Immature natural killer cell (primary cell): ENCODE measurements at regions not wholly inside any gene's neighbourhood (a gene's known extent, or its start where the extent isn't known, plus 50 kb on each side); places are given as distances from the start of the nearest gene placed in this dataset.

Experiments
- DNase-seq, 3 donors: peaks; one replicate each; pipeline ENCODE4 v3.0.0; 2022; ENCODE audit warnings: mixed read lengths in 1 of 3
- H3K27ac Mint-ChIP-seq, 6 donors: one replicate each; pipeline ENCODE4 v1.8.0; 2020; ENCODE audit warnings: mixed read lengths in 6 of 6, mild to moderate bottlenecking in 5 of 6, inconsistent platforms in 4 of 6, moderate library complexity in 3 of 6
- H3K27me3 Mint-ChIP-seq, 3 donors: one replicate each; pipeline ENCODE4 v1.8.0; 2020 to 2021; ENCODE audit warnings: low read depth in 3 of 3, mild to moderate bottlenecking in 3 of 3, mixed read lengths in 3 of 3, moderate library complexity in 3 of 3, inconsistent platforms in 1 of 3
- H3K36me3 Mint-ChIP-seq, 3 donors: one replicate each; pipeline ENCODE4 v1.8.0; 2020; ENCODE audit warnings: mixed read lengths in 3 of 3, inconsistent platforms in 2 of 3, mild to moderate bottlenecking in 2 of 3
- H3K4me1 Mint-ChIP-seq, 2 donors: one replicate each; pipeline ENCODE4 v1.8.0; 2020; ENCODE audit warnings: inconsistent platforms in 2 of 2, mild to moderate bottlenecking in 2 of 2, mixed read lengths in 2 of 2, moderate library complexity in 1 of 2
- H3K4me3 Mint-ChIP-seq, 5 donors: one replicate each; pipeline ENCODE4 v1.8.0; 2020; ENCODE audit warnings: mild to moderate bottlenecking in 5 of 5, mixed read lengths in 5 of 5, inconsistent platforms in 3 of 5, moderate library complexity in 3 of 5
- H3K9me3 Mint-ChIP-seq, 6 donors: one replicate each; pipeline ENCODE4 v1.8.0; 2020; ENCODE audit warnings: mild to moderate bottlenecking in 6 of 6, mixed read lengths in 6 of 6, inconsistent platforms in 4 of 6, moderate library complexity in 3 of 6

- H3K27ac Mint-ChIP-seq = no peak overlapping the region
- DNase-seq = no peak
- H3K4me3 Mint-ChIP-seq = no peak overlapping the region
- H3K36me3 Mint-ChIP-seq = no peaks in the 10 kb centered on the region
- peaks cover 4 to 49% (median 17%) of the 10 kb centered on the region in 6 donors for H3K9me3 Mint-ChIP-seq
- peaks cover 0 to 6% (median 2%) of the 10 kb centered on the region in 3 donors for H3K27me3 Mint-ChIP-seq
- no peaks in the 10 kb centered on the region for H3K4me1 Mint-ChIP-seq
These were observed 316.2 kb upstream of the FIGN start for GRCh38 chr2:164052006-164052405.

- Mint-ChIP-seq H3K27me3 (peaks cover 0 to 5% (median 2%) of the 10 kb centered on the region in 3 donors), H3K4me3 (no peak overlapping the region), H3K36me3 (no peaks in the 10 kb centered on the region), H3K4me1 (no peaks in the 10 kb centered on the region), H3K9me3 (peaks cover 4 to 46% (median 16%) of the 10 kb centered on the region in 6 donors), H3K27ac (no peak overlapping the region)
- DNase-seq = no peak
These were observed 312.9 kb upstream of the FIGN start for GRCh38 chr2:164048729-164049128.

GRCh38 chr2:164046040-164046439 lies 310.2 kb upstream of the FIGN start:
- H3K9me3 Mint-ChIP-seq = peaks cover 3 to 41% (median 12%) of the 10 kb centered on the region in 6 donors
- H3K27me3 Mint-ChIP-seq = peaks cover 0 to 2% (median 0%) of the 10 kb centered on the region in 3 donors
- H3K36me3 Mint-ChIP-seq = no peaks in the 10 kb centered on the region
- no peak overlapping the region for H3K4me3 Mint-ChIP-seq
- no peaks in the 10 kb centered on the region for H3K4me1 Mint-ChIP-seq
- DNase-seq = no peak
- H3K27ac Mint-ChIP-seq = no peak overlapping the region

DNA sequence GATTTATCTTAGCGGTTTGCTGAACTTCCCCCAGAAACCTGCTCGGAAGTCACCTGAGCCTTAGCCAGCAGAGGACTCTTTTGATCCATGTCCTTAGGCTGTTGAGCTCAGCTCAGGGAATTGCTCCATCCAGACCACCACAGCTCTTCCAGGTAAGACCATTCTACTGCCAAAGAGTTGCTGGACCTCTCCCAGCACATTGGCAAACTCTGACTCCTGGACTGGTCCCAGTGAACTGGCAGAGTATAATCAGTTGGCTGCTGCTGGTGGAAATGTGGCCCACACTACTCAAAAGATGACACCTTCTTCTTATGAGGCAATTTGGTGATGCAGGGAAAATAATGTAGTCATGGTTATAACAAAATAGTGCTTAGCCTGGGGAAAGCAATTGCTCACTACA lies 308.8 kb upstream of the FIGN start:
- no peak overlapping the region for H3K4me3 Mint-ChIP-seq
- no peaks in the 10 kb centered on the region for H3K4me1 Mint-ChIP-seq
- H3K27ac Mint-ChIP-seq = no peak overlapping the region
- peaks cover 0 to 2% (median 0%) of the 10 kb centered on the region in 3 donors for H3K27me3 Mint-ChIP-seq
- no peak for DNase-seq
- H3K9me3 Mint-ChIP-seq = peaks cover 5 to 55% (median 15%) of the 10 kb centered on the region in 6 donors
- no peaks in the 10 kb centered on the region for H3K36me3 Mint-ChIP-seq

DNA sequence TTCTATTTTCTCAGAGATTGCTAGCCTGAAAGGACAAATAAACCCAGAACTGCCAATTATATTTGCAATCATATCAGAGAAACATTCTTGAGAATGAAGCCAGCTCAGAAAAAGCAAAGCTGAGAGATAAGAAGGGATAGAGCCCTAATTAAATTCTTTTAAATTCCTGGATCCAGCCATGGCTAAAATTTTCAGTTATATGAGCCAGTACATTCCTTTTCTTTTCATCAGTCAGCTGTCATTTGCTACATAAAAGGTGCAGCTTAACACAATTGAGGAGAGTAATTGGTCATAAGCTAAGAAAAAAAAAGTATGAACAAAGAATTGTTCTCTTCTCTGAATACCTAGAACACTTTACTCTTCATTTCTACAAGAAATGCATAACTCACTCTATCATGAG lies 303.5 kb upstream of the FIGN start:
- no peaks in the 10 kb centered on the region for H3K27me3 Mint-ChIP-seq
- H3K36me3 Mint-ChIP-seq = no peaks in the 10 kb centered on the region
- H3K9me3 Mint-ChIP-seq = peaks cover 0 to 39% (median 11%) of the 10 kb centered on the region in 6 donors
- H3K27ac Mint-ChIP-seq = no peak overlapping the region
- no peaks in the 10 kb centered on the region for H3K4me1 Mint-ChIP-seq
- H3K4me3 Mint-ChIP-seq = no peak overlapping the region
- no peak for DNase-seq

DNA sequence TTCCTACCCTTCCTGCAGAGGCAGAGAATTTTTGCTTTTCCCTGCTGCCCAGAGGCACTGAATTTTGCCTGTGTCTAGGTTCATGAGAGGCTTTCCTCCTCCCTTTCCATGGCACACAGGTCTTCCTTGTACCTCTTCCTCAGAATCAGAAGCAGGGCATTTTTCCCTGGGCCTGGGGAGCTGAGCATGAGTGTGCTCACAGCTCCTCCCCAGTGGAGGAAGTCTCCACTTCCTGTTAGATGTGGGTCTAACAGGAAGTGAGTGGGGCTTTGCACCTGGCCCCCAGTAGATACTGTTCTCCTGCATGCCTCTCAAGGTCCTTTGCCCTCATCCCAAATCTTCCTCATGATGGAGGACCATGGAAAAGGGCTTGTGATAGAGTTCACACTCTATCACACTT lies 297.2 kb upstream of the FIGN start:
- DNase-seq = no peak
- peak overlapping the region in 1 of 6 donors; percentile 2 for H3K27ac Mint-ChIP-seq
- peaks cover 0 to 3% (median 0%) of the 10 kb centered on the region in 3 donors for H3K27me3 Mint-ChIP-seq
- H3K9me3 Mint-ChIP-seq = peaks cover 2 to 35% (median 10%) of the 10 kb centered on the region in 6 donors
- peak overlapping the region in 1 of 5 donors; percentile 14 for H3K4me3 Mint-ChIP-seq
- H3K4me1 Mint-ChIP-seq = peaks cover 3 to 11% of the 10 kb centered on the region in 2 donors
- H3K36me3 Mint-ChIP-seq = no peaks in the 10 kb centered on the region

DNA sequence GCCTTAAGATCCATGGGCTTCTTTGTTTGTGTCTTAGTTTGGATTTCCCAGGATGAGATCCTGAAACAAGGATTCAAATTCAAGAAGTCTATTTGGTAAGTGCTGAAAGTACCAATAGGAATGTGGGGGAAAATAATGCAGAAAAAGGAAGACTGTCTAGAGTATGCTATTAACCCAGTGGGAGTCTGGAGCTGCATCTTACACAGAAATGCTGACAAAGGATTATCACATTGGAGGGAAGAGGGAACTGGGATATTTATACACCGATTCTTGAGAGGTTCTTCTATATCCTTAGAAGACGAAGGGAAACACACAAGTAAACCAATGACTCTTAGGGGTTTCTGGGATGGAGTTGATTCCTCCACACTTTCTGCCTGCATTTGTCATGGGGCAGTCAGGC lies 294.8 kb upstream of the FIGN start:
- no peak overlapping the region for H3K27ac Mint-ChIP-seq
- H3K27me3 Mint-ChIP-seq = peaks cover 0 to 3% (median 0%) of the 10 kb centered on the region in 3 donors
- no peak for DNase-seq
- no peaks in the 10 kb centered on the region for H3K36me3 Mint-ChIP-seq
- peaks cover 3 to 11% of the 10 kb centered on the region in 2 donors for H3K4me1 Mint-ChIP-seq
- peaks cover 0 to 40% (median 11%) of the 10 kb centered on the region in 6 donors for H3K9me3 Mint-ChIP-seq
- H3K4me3 Mint-ChIP-seq = no peak overlapping the region

DNA sequence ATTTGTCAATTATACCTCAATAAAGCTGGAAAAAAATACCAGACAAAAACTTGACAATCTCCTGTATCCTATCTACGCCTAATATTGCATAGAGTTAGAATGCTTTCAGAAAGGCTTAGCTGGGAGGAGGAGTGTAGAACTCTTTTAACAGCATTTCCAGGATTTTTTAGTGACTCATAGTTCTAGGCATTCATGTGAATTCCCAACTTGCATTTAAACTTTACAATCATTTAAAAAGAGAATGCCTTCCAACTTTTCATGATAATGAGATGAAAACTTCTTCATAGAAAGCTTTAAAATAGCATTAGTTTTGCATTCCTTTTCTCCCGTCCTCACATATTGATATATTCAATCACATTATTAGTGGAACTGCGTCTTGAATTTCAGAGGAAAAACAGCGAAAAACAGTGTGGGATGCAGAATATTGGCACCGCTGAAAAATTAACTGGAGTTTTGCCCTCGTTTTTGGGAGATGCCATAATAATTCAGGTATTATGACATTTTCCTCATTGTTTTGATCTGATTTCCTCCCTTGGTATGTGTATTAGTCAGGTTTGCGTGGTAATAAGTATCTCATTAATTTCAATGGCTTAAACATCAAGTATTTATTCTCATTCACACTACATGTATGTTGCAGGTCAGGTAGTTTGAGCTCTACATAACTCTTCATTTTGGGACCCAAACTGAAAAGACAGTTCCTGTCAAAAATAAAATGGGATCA lies 293.2 kb upstream of the FIGN start:
- Mint-ChIP-seq H3K9me3 (peaks cover 0 to 50% (median 13%) of the 10 kb centered on the region in 6 donors), H3K27me3 (peaks cover 0 to 3% (median 0%) of the 10 kb centered on the region in 3 donors), H3K36me3 (no peaks in the 10 kb centered on the region), H3K4me1 (peaks cover 3 to 11% of the 10 kb centered on the region in 2 donors), H3K4me3 (no peak overlapping the region), H3K27ac (no peak overlapping the region)
- DNase-seq = no peak

GRCh38 chr2:164024396-164024795 lies 288.6 kb upstream of the FIGN start:
- Mint-ChIP-seq H3K4me3 (no peak overlapping the region), H3K9me3 (peaks cover 4 to 60% (median 16%) of the 10 kb centered on the region in 6 donors), H3K27me3 (peaks cover 0 to 2% (median 0%) of the 10 kb centered on the region in 3 donors), H3K27ac (no peak overlapping the region), H3K36me3 (no peaks in the 10 kb centered on the region), H3K4me1 (no peaks in the 10 kb centered on the region)
- DNase-seq = no peak

DNA sequence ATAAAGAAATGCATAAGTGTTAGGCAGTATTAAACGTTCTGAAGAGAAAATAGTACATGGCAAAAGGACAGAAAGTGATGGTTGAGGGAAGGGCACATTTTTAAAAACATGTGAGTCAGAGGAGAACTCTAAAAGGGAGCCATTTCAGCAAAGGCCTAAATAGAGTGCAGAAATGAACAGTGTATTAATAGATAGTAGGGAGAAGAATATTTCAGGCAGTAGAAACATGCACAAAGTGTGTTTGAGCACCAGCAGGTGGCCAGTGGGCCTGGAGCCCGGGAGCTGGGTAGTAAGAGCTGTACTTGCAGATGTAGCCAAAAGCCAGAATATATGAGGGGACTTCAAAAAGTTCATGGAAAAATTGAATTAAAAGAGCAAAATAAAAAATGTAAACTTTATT lies 288.1 kb upstream of the FIGN start:
- H3K9me3 Mint-ChIP-seq = peaks cover 4 to 57% (median 16%) of the 10 kb centered on the region in 6 donors
- DNase-seq = no peak
- no peaks in the 10 kb centered on the region for H3K4me1 Mint-ChIP-seq
- H3K36me3 Mint-ChIP-seq = no peaks in the 10 kb centered on the region
- H3K4me3 Mint-ChIP-seq = no peak overlapping the region
- H3K27ac Mint-ChIP-seq = no peak overlapping the region
- peaks cover 0 to 2% (median 0%) of the 10 kb centered on the region in 3 donors for H3K27me3 Mint-ChIP-seq

- Mint-ChIP-seq H3K27ac (no peak overlapping the region), H3K27me3 (peaks cover 0 to 2% (median 0%) of the 10 kb centered on the region in 3 donors), H3K4me1 (no peaks in the 10 kb centered on the region), H3K36me3 (no peaks in the 10 kb centered on the region), H3K9me3 (peaks cover 0 to 41% (median 6%) of the 10 kb centered on the region in 6 donors), H3K4me3 (no peak overlapping the region)
- no peak for DNase-seq
These were observed 279.7 kb upstream of the FIGN start for GRCh38 chr2:164015328-164016123.

DNA sequence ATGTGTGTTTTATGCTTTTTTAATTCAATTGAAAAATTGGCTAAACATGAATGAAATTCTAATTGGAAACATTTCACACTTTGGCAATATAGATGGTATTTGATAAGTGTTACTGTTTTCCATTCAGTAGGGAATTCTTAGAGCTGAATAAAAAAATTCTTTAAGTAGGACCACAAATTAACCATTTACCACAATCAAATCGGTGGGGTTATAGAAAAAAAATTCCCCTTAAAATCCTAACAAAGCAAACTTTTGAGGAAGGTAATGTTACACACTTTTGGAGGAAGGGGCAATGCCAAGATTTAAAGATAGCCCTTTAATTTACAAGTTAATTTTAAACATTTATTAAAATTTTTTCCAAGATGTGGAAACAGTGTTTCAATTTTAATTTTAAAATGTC lies 279.0 kb upstream of the FIGN start:
- Mint-ChIP-seq H3K27ac (no peak overlapping the region), H3K36me3 (no peaks in the 10 kb centered on the region), H3K9me3 (peaks cover 0 to 37% (median 4%) of the 10 kb centered on the region in 6 donors), H3K4me1 (no peaks in the 10 kb centered on the region), H3K27me3 (peaks cover 0 to 2% (median 0%) of the 10 kb centered on the region in 3 donors), H3K4me3 (no peak overlapping the region)
- DNase-seq = no peak

DNA sequence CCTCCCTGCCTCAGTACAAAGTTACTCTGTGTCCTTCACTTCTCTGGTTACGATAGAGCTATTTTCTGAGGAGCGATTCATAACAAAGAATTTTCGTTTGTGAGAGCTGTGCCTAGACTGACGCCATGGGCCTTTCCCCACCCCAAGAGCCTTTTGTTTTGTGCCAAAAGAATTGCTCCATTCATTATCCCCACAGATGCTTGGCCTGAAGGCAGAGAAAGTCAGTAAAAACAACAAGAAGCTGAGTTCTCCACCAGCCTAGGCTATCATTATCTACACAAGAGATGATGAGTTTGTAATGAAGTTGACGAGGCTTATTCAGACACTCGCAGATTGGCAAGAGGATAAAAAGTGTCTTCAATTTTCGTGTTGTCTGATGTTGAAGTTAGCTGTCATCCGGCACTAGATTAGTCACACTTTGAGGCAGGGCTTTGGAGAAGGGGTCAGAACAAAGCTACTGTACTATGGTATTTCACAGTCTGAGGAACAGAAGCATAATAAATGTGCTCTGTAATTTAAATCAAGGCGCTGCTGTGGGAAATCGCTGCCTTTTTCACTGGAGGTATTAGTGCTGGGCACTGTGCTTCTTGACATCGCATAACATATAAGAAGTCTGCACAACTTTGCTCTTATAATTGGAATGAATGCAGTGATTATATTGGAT lies 278.4 kb upstream of the FIGN start:
- peaks cover 0 to 2% (median 0%) of the 10 kb centered on the region in 3 donors for H3K27me3 Mint-ChIP-seq

GRCh38 chr2:164012581-164012980 lies 276.8 kb upstream of the FIGN start:
- no peaks in the 10 kb centered on the region for H3K4me1 Mint-ChIP-seq
- peaks cover 0 to 33% (median 4%) of the 10 kb centered on the region in 6 donors for H3K9me3 Mint-ChIP-seq
- no peak overlapping the region for H3K27ac Mint-ChIP-seq
- DNase-seq = no peak
- H3K4me3 Mint-ChIP-seq = no peak overlapping the region
- H3K36me3 Mint-ChIP-seq = no peaks in the 10 kb centered on the region
- no peaks in the 10 kb centered on the region for H3K27me3 Mint-ChIP-seq

More for the DNA sequence above, 278.4 kb upstream of the FIGN start:
- Mint-ChIP-seq H3K27ac (no peak overlapping the region), H3K36me3 (no peaks in the 10 kb centered on the region), H3K4me3 (no peak overlapping the region), H3K4me1 (no peaks in the 10 kb centered on the region), H3K9me3 (peaks cover 0 to 31% (median 3%) of the 10 kb centered on the region in 6 donors)
- DNase-seq = no peak
